ENCODE measurements at regions not wholly inside any gene's neighbourhood (a gene's known extent, or its start where the extent isn't known, plus 50 kb on each side); places are given as distances from the start of the nearest gene placed in this dataset.

- TF ChIP-seq CTCF (IDR thresholded peaks at IDR 0.05; ENCODE audit: extremely low read depth in 1 of 2, insufficient read depth in 1 of 2, low read depth in 1 of 2, low read length in 2 of 2): no peak
- no peak for TF ChIP-seq MAX (IDR thresholded peaks at IDR 0.05; ENCODE audit: insufficient read depth, insufficient read length)
- TF ChIP-seq EZH2 (IDR thresholded peaks at IDR 0.05; ENCODE audit: borderline replicate concordance, low read depth, low read length, severe bottlenecking): no peak
- TF ChIP-seq POLR2AphosphoS5 (IDR thresholded peaks at IDR 0.05; ENCODE audit: insufficient read depth, low read depth, low read length): no peak
- no peak for TF ChIP-seq POLR2A (IDR thresholded peaks at IDR 0.05; ENCODE audit: low read depth, low read length)
- TF ChIP-seq FOS (IDR thresholded peaks at IDR 0.05; ENCODE audit: borderline replicate concordance, insufficient read depth, low read length): no peak
- no peak for TF ChIP-seq MYC (IDR thresholded peaks at IDR 0.05; ENCODE audit: low read depth, low read length)
- TF ChIP-seq JUN (IDR thresholded peaks at IDR 0.05; ENCODE audit: borderline replicate concordance, insufficient read depth, insufficient read length, low read depth): no peak
Measured at GRCh38 chr4:1480720-1481119, 74.5 kb upstream of the NKX1-1 start.

Measured in endothelial cell of umbilical vein (primary cell).